Psoas muscle (tissue), 7 donors: ENCODE measurements at regions not wholly inside any gene's neighbourhood (a gene's known extent, or its start where the extent isn't known, plus 50 kb on each side); places are given as distances from the start of the nearest gene placed in this dataset.
"Not testable (repeated sequence)": the region's sequence is repeated elsewhere in the genome, so short reads cannot be mapped to it uniquely, and the experiment has no call there.

Source experiments
- ATAC-seq, 4 donors: fragments of 200-7000 bp; cut with Tn5 transposase; one replicate each; pipeline ENCODE4 v1.9.1; 2020; ENCODE audit warnings: moderate library complexity in 3 of 4, mild to moderate bottlenecking in 2 of 4
- DNase-seq, 2 donors: peaks; one replicate each; pipeline ENCODE4 v3.0.0-alpha.2; 2020
- H3K27ac ChIP-seq: fragments of 200-600 bp; one replicate; pipeline ENCODE4 v1.8.0; 2022
- H3K27me3 ChIP-seq, 3 donors: fragments of 200-600 bp in 1 of 3; one replicate each; pipeline versions ENCODE4 v1.6.1 to v1.8.0; 2013 to 2022; ENCODE audit warnings: low read length in 2 of 3, mild to moderate bottlenecking in 2 of 3, moderate library complexity in 1 of 3; ENCODE audit not compliant: insufficient read depth in 3 of 3
- H3K36me3 ChIP-seq, 2 donors: fragments of 200-600 bp in 1 of 2; one replicate each; pipeline versions ENCODE4 v1.6.1 to v1.8.0; 2013 to 2022; ENCODE audit warnings: low read depth in 1 of 2, mild to moderate bottlenecking in 1 of 2, moderate library complexity in 1 of 2; ENCODE audit not compliant: insufficient read depth in 1 of 2
- H3K4me1 ChIP-seq: fragments of 200-600 bp; one replicate; pipeline ENCODE4 v1.8.0; 2022
- H3K4me3 ChIP-seq: fragments of 200-600 bp; one replicate; pipeline ENCODE4 v1.8.0; 2022; ENCODE audit warnings: mild to moderate bottlenecking
- H3K9me3 ChIP-seq: fragments of 200-600 bp; one replicate; pipeline ENCODE4 v1.8.0; 2022
- WGBS, 3 donors: extraction: QIAGEN DNeasy Blood & Tissue Kit; methylation state at CpG; one replicate each; pipeline versions ENCODE4 v1.1.6 to v1.1.7; 2013; 5-methylcytosine and 5-hydroxymethylcytosine counted together
- intact Hi-C, 2 donors: fragments of 100-400 bp; cut with DNase I; formaldehyde crosslinking; loops; one replicate each; pipeline versions ENCODE4 v1.11.0 to v1.14.2; 2022
- TF ChIP-seq, protein P1 (sequence below): fragments of 200-600 bp; IDR thresholded peaks from one replicate; pipeline ENCODE4 v1.8.0; 2022; ENCODE audit warnings: antibody characterized with exemption
- donor health status: healthy with polysubstance abuse.
- donor health status: DM: no; HTN: no; CAD: no; lungs with moderate emphysema.
- donor health status: Bipolar disorder and iron deficiency.
- donor health status: healthy.
- donor health status: DM: yes; HTN: yes; CAD: no.
- donor health status: DM: no; HTN: no; CAD: no.
- donor health status: DM: yes; HTN: yes; CAD: no.

DNA sequence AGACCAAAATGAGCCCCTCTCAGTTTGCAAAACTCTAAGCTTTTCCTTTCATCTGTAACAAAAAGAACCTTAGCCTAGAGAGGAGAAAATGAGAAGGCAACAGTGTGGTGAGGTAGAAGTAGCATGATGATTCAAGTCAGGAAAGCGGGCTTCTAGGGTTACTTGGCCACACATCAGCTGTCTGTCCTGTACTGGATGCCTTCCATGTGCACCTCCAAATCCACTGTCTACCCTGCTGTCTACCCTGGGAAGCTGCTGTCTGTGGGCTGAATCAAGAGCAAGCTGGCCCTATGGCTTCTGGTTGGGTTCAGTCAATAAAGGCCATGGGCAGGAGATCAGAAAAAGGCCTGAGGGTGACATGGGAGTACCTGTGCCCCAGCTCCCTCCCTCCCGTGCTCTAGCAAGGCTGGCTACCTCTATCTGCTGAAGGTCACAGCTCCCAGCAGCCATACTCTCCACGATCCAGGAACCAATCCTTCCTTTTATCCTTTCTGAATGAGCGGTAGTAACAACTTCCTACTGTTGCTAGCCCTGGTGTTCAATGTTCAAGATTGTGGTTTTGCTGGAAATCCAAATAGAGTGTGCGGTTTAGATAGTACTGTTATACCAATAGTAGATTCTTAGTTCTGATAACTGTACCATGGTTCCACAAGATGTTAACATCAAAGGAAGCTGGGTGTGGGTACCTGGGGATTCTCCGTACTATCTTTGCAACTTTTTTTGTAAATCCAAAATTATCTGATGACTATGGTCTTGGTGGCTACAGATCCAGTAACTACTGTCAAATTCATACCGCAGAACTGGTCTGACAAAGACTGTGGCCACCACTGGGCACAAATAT lies 191.0 kb downstream of the ESM1 start:
- 93 to 97% (median 93%) methylated on average over 7 of the region's 7 CpGs for WGBS, 3 donors
- H3K4me1 ChIP-seq, result no peaks in the 10 kb centered on the region
- no peak overlapping the region for H3K27ac ChIP-seq
- no peak overlapping the region for H3K4me3 ChIP-seq
- DNase-seq (no peak), ATAC-seq (no peak)
- H3K36me3 ChIP-seq, result no peaks in the 10 kb centered on the region
- H3K27me3 ChIP-seq, result no peaks in the 10 kb centered on the region
- intact Hi-C loops, result no loop called here
- no peaks in the 10 kb centered on the region for H3K9me3 ChIP-seq
- TF ChIP-seq, protein P1, sequence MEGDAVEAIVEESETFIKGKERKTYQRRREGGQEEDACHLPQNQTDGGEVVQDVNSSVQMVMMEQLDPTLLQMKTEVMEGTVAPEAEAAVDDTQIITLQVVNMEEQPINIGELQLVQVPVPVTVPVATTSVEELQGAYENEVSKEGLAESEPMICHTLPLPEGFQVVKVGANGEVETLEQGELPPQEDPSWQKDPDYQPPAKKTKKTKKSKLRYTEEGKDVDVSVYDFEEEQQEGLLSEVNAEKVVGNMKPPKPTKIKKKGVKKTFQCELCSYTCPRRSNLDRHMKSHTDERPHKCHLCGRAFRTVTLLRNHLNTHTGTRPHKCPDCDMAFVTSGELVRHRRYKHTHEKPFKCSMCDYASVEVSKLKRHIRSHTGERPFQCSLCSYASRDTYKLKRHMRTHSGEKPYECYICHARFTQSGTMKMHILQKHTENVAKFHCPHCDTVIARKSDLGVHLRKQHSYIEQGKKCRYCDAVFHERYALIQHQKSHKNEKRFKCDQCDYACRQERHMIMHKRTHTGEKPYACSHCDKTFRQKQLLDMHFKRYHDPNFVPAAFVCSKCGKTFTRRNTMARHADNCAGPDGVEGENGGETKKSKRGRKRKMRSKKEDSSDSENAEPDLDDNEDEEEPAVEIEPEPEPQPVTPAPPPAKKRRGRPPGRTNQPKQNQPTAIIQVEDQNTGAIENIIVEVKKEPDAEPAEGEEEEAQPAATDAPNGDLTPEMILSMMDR, result no peak

DNA sequence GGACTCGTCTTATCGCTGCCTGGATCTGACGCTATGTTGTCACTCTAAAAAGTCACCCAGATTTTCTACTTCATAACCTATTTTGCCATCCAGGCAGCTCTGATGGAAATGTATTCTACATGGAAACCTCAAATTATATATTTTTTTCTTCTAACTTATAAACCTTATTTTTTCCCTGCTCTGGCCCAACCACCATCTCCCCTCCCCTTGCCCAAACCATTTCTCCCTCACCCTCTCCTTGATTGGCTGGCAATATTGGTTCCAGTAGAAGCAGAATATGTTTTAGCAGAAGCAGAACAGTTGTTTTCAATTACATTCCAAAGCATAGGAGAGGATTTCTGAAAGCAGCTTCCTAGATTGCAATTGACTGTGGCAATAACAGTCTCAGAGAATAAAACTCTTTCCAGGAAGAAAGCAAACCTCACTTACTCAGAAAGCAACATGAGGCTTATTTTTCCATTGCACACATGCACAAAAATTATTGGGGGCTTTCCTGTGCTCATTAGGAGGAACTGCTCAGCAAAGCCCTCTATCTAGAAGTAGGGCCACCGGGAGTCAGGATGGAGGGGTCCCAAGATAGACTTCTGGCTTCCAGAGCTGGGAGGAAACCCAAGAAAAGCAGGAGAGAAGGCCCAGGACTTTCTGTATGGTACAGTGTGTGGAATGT lies 191.8 kb downstream of the ESM1 start:
- no peaks in the 10 kb centered on the region for H3K27me3 ChIP-seq
- H3K9me3 ChIP-seq, result no peaks in the 10 kb centered on the region
- intact Hi-C loops, result no loop called here
- no peaks in the 10 kb centered on the region for H3K4me1 ChIP-seq
- TF ChIP-seq, protein P1, result no peak
- DNase-seq, result no peak
- H3K36me3 ChIP-seq, result no peaks in the 10 kb centered on the region
- no peak overlapping the region for H3K4me3 ChIP-seq
- ATAC-seq, result no peak
- H3K27ac ChIP-seq, result no peak overlapping the region
- WGBS, 3 donors, result 81 to 88% (median 82%) methylated on average over 4 of the region's 4 CpGs

DNA sequence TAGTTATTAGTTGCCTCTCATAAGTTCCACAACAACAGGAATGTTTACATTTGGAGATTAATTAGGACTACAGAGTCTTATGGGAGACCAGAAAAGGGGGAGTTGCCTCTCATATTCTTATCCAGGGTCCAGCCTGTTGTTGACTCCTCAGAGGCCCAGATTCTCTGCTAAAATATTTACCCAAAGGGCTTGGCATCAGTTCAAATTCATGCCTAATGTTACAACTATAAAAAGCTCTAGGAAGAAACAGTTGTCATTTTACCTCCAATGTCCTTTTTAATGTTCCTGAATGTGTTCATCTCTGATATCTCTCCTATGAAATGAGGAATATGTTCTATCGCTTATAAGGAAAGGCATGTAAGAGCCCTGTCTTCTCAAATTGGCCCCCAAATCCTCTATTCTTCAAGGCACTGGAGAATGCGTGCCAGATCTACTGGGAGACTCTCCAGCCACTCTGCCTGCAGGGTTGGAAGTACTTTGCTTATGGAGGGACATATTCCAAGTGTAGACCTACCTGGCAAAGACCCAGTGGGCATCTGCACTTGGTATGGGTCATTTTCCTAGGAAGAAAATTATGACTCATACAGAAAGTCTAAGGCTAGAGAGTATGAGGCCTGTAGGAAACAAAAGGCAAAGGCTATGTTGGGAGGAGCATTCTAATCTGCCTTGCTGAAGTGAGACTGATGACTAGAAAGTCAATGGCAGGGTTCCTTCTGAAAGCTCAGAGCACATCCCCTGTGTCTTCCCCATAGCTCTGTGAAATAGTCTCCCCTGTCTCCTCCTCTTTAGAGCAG lies 192.6 kb downstream of the ESM1 start:
- Histone ChIP-seq H3K36me3 (no peaks in the 10 kb centered on the region), H3K9me3 (no peaks in the 10 kb centered on the region), H3K27me3 (no peaks in the 10 kb centered on the region), H3K4me1 (no peaks in the 10 kb centered on the region), H3K27ac (no peak overlapping the region), H3K4me3 (no peak overlapping the region)
- TF ChIP-seq, protein P1, result no peak
- intact Hi-C loops, result no loop called here
- no peak for ATAC-seq
- 41 to 46% (median 42%) methylated on average over 2 of the region's 2 CpGs for WGBS, 3 donors
- no peak for DNase-seq

DNA sequence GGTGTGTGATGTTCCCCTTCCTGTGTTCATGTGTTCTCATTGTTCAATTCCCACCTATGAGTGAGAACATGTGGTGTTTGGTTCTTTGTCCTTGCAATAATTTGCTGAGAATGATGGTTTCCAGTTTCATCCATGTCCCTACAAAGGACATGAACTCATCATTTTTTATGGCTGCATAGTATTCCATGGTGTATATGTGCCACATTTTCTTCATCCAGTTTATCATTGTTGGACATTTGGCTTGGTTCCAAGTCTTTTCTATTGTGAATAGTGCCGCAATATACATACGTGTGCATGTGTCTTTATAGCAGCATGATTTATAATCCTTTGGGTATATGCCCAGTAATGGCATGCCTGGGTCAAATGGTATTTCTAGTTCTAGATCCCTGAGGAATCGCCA lies 197.5 kb downstream of the ESM1 start:
- H3K27ac ChIP-seq, H3K9me3 ChIP-seq, H3K27me3 ChIP-seq, H3K4me3 ChIP-seq, DNase-seq, intact Hi-C loops, H3K4me1 ChIP-seq, ATAC-seq, H3K36me3 ChIP-seq: not testable (repeated sequence)
- WGBS, 3 donors, result 85 to 94% (median 91%) methylated on average over 3 of the region's 3 CpGs
